ENCODE measurements at regions not wholly inside any gene's neighbourhood (a gene's known extent, or its start where the extent isn't known, plus 50 kb on each side); places are given as distances from the start of the nearest gene placed in this dataset.

DNA sequence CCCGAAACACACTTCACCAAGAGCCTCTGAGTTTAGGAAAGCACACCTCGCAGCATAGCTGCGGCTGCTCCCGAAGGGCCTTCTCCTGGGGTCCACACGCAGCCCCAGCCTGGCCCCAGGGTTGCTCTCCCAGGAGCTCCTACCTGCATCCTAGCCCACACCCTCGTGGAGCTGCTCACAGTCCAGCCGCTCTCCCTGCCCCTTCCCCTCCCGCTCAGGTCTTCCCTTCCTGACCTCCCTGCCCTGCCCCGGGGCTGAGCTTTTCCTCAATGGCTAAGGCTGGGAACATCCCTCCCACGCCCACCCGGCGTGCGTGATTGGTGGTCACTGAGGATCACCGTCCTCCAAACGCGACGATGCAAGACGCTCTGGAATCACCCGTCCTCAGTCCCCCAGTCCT, 205.8 kb downstream of the FNDC1 start:
- no peak overlapping the region for H3K4me2 ChIP-seq
- no peak overlapping the region for H3K4me3 ChIP-seq
- H3K27ac ChIP-seq = no peak overlapping the region
- TF ChIP-seq CTCF (IDR thresholded peaks at IDR 0.05; ENCODE audit: poor library complexity) = no peak
- no peak for TF ChIP-seq EZH2phosphoT487 (IDR thresholded peaks at IDR 0.05; ENCODE audit: low read depth, severe bottlenecking, unreplicated experiment)
- no peak for TF ChIP-seq EZH2 (IDR thresholded peaks at IDR 0.05; ENCODE audit: borderline replicate concordance)
- H3K27me3 ChIP-seq = no peaks in the 10 kb centered on the region
- no peaks in the 10 kb centered on the region for H3K9me3 ChIP-seq (ENCODE audit: low read depth)
- no peaks in the 10 kb centered on the region for H3K79me2 ChIP-seq
- DNase-seq (ENCODE audit: low spot score) = no peak
- H3K4me1 ChIP-seq (ENCODE audit: insufficient read depth) = no peaks in the 10 kb centered on the region
- H4K20me1 ChIP-seq (ENCODE audit: insufficient read depth, poor library complexity, severe bottlenecking) = no peaks in the 10 kb centered on the region
- H3K36me3 ChIP-seq (replicated peaks; ENCODE audit: insufficient read depth, low read depth) = no peaks in the 10 kb centered on the region
- no peak overlapping the region for H2AFZ ChIP-seq
- no peaks in the 10 kb centered on the region for H3K9me2 ChIP-seq (replicated peaks; ENCODE audit: insufficient read depth)
- 95% methylated on average over 19 of the region's 19 CpGs for WGBS (ENCODE audit: low lambda C conversion rate, missing lambda C conversion rate)

DNA sequence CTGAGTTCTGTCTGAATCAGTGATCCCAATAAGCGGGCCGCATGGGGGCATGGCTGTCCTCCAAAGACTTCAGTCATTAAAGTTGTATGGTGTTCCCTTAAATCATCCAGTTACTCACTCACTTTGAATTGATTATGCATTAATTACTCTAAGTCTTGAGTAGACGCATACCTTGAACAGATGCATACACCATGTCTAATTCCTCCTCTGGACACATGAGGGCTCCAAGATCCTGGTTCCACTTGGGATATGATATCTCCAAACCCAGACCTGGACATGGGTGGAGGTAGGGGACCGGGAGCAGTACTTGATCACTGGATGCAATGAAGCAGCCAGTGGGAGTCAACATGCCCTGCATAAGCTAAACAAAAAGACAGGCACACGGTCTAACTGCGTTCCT, 204.5 kb downstream of the FNDC1 start:
- no peak for DNase-seq (ENCODE audit: low spot score)
- Histone ChIP-seq H3K79me2 (no peaks in the 10 kb centered on the region), H3K4me3 (no peak overlapping the region), H3K27me3 (no peaks in the 10 kb centered on the region), H3K9me2 (replicated peaks; ENCODE audit: insufficient read depth) (no peaks in the 10 kb centered on the region), H3K4me2 (no peak overlapping the region), H3K36me3 (replicated peaks; ENCODE audit: insufficient read depth, low read depth) (no peaks in the 10 kb centered on the region), H3K9me3 (ENCODE audit: low read depth) (no peaks in the 10 kb centered on the region), H3K27ac (no peak overlapping the region), H4K20me1 (ENCODE audit: insufficient read depth, poor library complexity, severe bottlenecking) (no peaks in the 10 kb centered on the region), H2AFZ (no peak overlapping the region), H3K4me1 (ENCODE audit: insufficient read depth) (no peaks in the 10 kb centered on the region)
- TF ChIP-seq CTCF (IDR thresholded peaks at IDR 0.05; ENCODE audit: poor library complexity) (no peak), EZH2 (IDR thresholded peaks at IDR 0.05; ENCODE audit: borderline replicate concordance) (no peak), EZH2phosphoT487 (IDR thresholded peaks at IDR 0.05; ENCODE audit: low read depth, severe bottlenecking, unreplicated experiment) (no peak)
- 90% methylated on average over 6 of the region's 6 CpGs for WGBS (ENCODE audit: low lambda C conversion rate, missing lambda C conversion rate)

DNA sequence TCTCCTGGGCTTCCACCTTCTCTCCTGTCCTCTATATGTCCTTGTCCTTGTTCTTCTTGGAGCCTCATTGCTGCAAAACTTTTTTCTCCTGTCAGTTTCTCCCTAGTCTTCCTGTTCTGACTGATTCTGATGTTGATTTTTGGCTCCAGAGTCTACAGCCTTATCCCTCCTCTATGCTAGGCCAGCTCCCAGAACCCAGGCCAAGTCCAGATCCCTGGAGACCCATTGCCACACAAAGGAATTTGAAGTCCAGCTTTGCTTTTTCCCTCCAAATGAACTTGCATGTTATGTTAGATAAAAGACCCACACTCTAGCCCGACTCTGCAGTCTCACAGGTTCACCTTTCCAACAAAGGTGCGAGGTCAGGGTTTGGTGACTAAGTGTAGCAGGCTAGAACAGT, 203.1 kb downstream of the FNDC1 start:
- no peak overlapping the region for H3K4me3 ChIP-seq
- H3K36me3 ChIP-seq (replicated peaks; ENCODE audit: insufficient read depth, low read depth) = no peaks in the 10 kb centered on the region
- H3K4me2 ChIP-seq = no peak overlapping the region
- no peaks in the 10 kb centered on the region for H4K20me1 ChIP-seq (ENCODE audit: insufficient read depth, poor library complexity, severe bottlenecking)
- no peak for DNase-seq (ENCODE audit: low spot score)
- WGBS (ENCODE audit: low lambda C conversion rate, missing lambda C conversion rate) = 89% methylated on average over 2 of the region's 2 CpGs
- no peak for TF ChIP-seq CTCF (IDR thresholded peaks at IDR 0.05; ENCODE audit: poor library complexity)
- no peak for TF ChIP-seq EZH2phosphoT487 (IDR thresholded peaks at IDR 0.05; ENCODE audit: low read depth, severe bottlenecking, unreplicated experiment)
- TF ChIP-seq EZH2 (IDR thresholded peaks at IDR 0.05; ENCODE audit: borderline replicate concordance) = no peak
- H3K9me3 ChIP-seq (ENCODE audit: low read depth) = no peaks in the 10 kb centered on the region
- H3K79me2 ChIP-seq = no peaks in the 10 kb centered on the region
- H3K4me1 ChIP-seq (ENCODE audit: insufficient read depth) = no peaks in the 10 kb centered on the region
- H2AFZ ChIP-seq = no peak overlapping the region
- H3K9me2 ChIP-seq (replicated peaks; ENCODE audit: insufficient read depth) = no peaks in the 10 kb centered on the region
- H3K27me3 ChIP-seq = no peaks in the 10 kb centered on the region
- no peak overlapping the region for H3K27ac ChIP-seq

- H3K79me2 ChIP-seq = no peaks in the 10 kb centered on the region
- H3K9me2 ChIP-seq (replicated peaks; ENCODE audit: insufficient read depth) = no peaks in the 10 kb centered on the region
- H3K4me1 ChIP-seq (ENCODE audit: insufficient read depth) = no peaks in the 10 kb centered on the region
- TF ChIP-seq EZH2 (IDR thresholded peaks at IDR 0.05; ENCODE audit: borderline replicate concordance) (no peak), EZH2phosphoT487 (IDR thresholded peaks at IDR 0.05; ENCODE audit: low read depth, severe bottlenecking, unreplicated experiment) (no peak), CTCF (IDR thresholded peaks at IDR 0.05; ENCODE audit: poor library complexity) (no peak)
- no peak for DNase-seq (ENCODE audit: low spot score)
- 82% methylated on average over 4 of the region's 4 CpGs for WGBS (ENCODE audit: low lambda C conversion rate, missing lambda C conversion rate)
- H3K36me3 ChIP-seq (replicated peaks; ENCODE audit: insufficient read depth, low read depth) = no peaks in the 10 kb centered on the region
- no peaks in the 10 kb centered on the region for H3K9me3 ChIP-seq (ENCODE audit: low read depth)
- no peak overlapping the region for H3K4me3 ChIP-seq
- no peaks in the 10 kb centered on the region for H4K20me1 ChIP-seq (ENCODE audit: insufficient read depth, poor library complexity, severe bottlenecking)
- no peak overlapping the region for H2AFZ ChIP-seq
- H3K27me3 ChIP-seq = no peaks in the 10 kb centered on the region
- no peak overlapping the region for H3K4me2 ChIP-seq
- no peak overlapping the region for H3K27ac ChIP-seq
Measured at GRCh38 chr6:159360306-159360705, 191.1 kb downstream of the FNDC1 start.

Measured in hepatocyte (in vitro differentiated cells).